ENCODE measurements at regions not wholly inside any gene's neighbourhood (a gene's known extent, or its start where the extent isn't known, plus 50 kb on each side); places are given as distances from the start of the nearest gene placed in this dataset.
A peak's percentile ranks its signal among the peaks of the same experiment; 100 is the strongest.
"Not testable (repeated sequence)": the region's sequence is repeated elsewhere in the genome, so short reads cannot be mapped to it uniquely, and the experiment has no call there.

GRCh38 chr15:91356083-91356482 lies 256.0 kb downstream of the SV2B start:
- no peak for DNase-seq

GRCh38 chr15:91357011-91357410 lies 257.0 kb downstream of the SV2B start:
- peak; percentile 24 for DNase-seq

GRCh38 chr15:91357486-91357885 lies 257.4 kb downstream of the SV2B start:
- DNase-seq, result no peak

- no peak for DNase-seq
These were observed 258.3 kb downstream of the SV2B start for GRCh38 chr15:91358405-91358804.

GRCh38 chr15:91361696-91362095 lies 261.6 kb downstream of the SV2B start:
- DNase-seq, result not testable (repeated sequence)

GRCh38 chr15:91366111-91366510 lies 266.1 kb downstream of the SV2B start:
- DNase-seq, result peak; percentile 43

GRCh38 chr15:91368611-91369010 lies 268.6 kb downstream of the SV2B start:
- peak; percentile 24 for DNase-seq

GRCh38 chr15:91369823-91370222 lies 269.8 kb downstream of the SV2B start:
- DNase-seq, result peak; percentile 88

- DNase-seq, result not testable (repeated sequence)
These were observed 271.3 kb downstream of the SV2B start for GRCh38 chr15:91371345-91371744.

- no peak for DNase-seq
These were observed 274.3 kb downstream of the SV2B start for GRCh38 chr15:91374336-91374735.

- DNase-seq, result no peak
These were observed 276.0 kb downstream of the SV2B start for GRCh38 chr15:91376038-91376437.

GRCh38 chr15:91380114-91380513 lies 280.1 kb downstream of the SV2B start:
- DNase-seq, result no peak

- no peak for DNase-seq
These were observed 283.5 kb downstream of the SV2B start for GRCh38 chr15:91383532-91383931.

- peak; percentile 63 for DNase-seq
These were observed 284.2 kb downstream of the SV2B start for GRCh38 chr15:91384189-91384730.

GRCh38 chr15:91385311-91385710 lies 285.3 kb downstream of the SV2B start:
- peak; percentile 25 for DNase-seq

GRCh38 chr15:91393186-91393585 lies 293.1 kb downstream of the SV2B start:
- peak; percentile 69 for DNase-seq

GRCh38 chr15:91400481-91400880 lies 300.4 kb downstream of the SV2B start:
- peak; percentile 61 for DNase-seq

GRCh38 chr15:91407269-91407889 lies 307.3 kb downstream of the SV2B start:
- DNase-seq, result peak; percentile 67

GRCh38 chr15:91408476-91409076 lies 308.5 kb downstream of the SV2B start:
- no peak for DNase-seq

GRCh38 chr15:91409387-91409786 lies 309.3 kb downstream of the SV2B start:
- DNase-seq, result no peak

- DNase-seq, result no peak
These were observed 311.5 kb downstream of the SV2B start for GRCh38 chr15:91411586-91411985.

- peak; percentile 50 for DNase-seq
These were observed 312.3 kb downstream of the SV2B start for GRCh38 chr15:91412138-91412928.

- DNase-seq, result no peak
These were observed 313.1 kb downstream of the SV2B start for GRCh38 chr15:91413142-91413541.

- DNase-seq, result no peak
These were observed 314.1 kb downstream of the SV2B start for GRCh38 chr15:91414124-91414523.
